HCT116 (cell line): ENCODE measurements at regions not wholly inside any gene's neighbourhood (a gene's known extent, or its start where the extent isn't known, plus 50 kb on each side); places are given as distances from the start of the nearest gene placed in this dataset.

Experiments used
- ATAC-seq: fragments of 200-7000 bp; cut with Tn5 transposase; 2 replicates; pipeline ENCODE4 v1.9.1; 2020; ENCODE audit warnings: mild to moderate bottlenecking, moderate library complexity
- BruUV-seq: library from RNA; stranded (reverse); fragments of 400-500 nt; replicated peaks from 2 replicates; lab custom pipeline; 2021; lab: Mats Ljungman, UMichigan
- CTCF ChIA-PET: fragments of 300-600 bp; sonication (Branson Sonifier 250); formaldehyde crosslinking; loops from one replicate; lab custom pipeline; 2021; ENCODE audit warnings: antibody characterized with exemption; lab: Charles Lee
- POLR2A ChIA-PET: fragments of 300-600, 350-600 bp; sonication (Branson Sonifier 250); formaldehyde crosslinking; loops from one replicate; lab custom pipeline; 2021; ENCODE audit warnings: antibody characterized with exemption; lab: Charles Lee
- RAD21 ChIA-PET, 2 experiments: fragments of 300-600 bp; sonication (Branson Sonifier 250); formaldehyde crosslinking; loops; one replicate each; lab custom pipeline; 2023; ENCODE audit warnings: low total read pairs in 2 of 2; ENCODE audit not compliant: uncharacterized antibody in 2 of 2, unreplicated experiment in 2 of 2, low non-redundant PET in 1 of 2; lab: Charles Lee
- DNase-seq: peaks from one replicate; pipeline ENCODE4 v3.0.0-alpha.2; 2010; ENCODE audit warnings: low read depth, low spot score
- H2AFZ ChIP-seq: fragments of 200-600 bp; shearing (Covaris generic), sonication (generic); 2 replicates; pipeline ENCODE4 v1.6.1; 2017; ENCODE audit warnings: low read depth, mixed run types, mixed read lengths, antibody characterized with exemption, low read length; ENCODE audit not compliant: poor library complexity, severe bottlenecking
- H3K27ac ChIP-seq: 2 replicates; pipeline ENCODE4 v1.5.1; 2012; ENCODE audit warnings: low read depth, low read length
- H3K27me3 ChIP-seq: fragments of 200-600 bp; sonication (generic); 2 replicates; pipeline ENCODE4 v1.6.1; 2016; ENCODE audit warnings: mixed run types, low read length, mixed read lengths; ENCODE audit not compliant: insufficient read depth
- H3K36me3 ChIP-seq, 2 experiments: fragments of 200-500 bp in 1 of 2; fragments of 200-600 bp in 1 of 2; sonication (Bioruptor generic) in 1 of 2; sonication (generic) in 1 of 2; 2 replicates each; pipeline versions ENCODE4 v1.5.1 to v1.6.1; 2014 to 2016; ENCODE audit warnings: low read length in 2 of 2, inconsistent platforms in 1 of 2, mixed read lengths in 1 of 2, mixed run types in 1 of 2; ENCODE audit not compliant: insufficient read depth in 2 of 2, control insufficient read depth in 1 of 2
- H3K4me1 ChIP-seq, 2 experiments: fragments of 200-600 bp in 1 of 2; sonication (generic) in 1 of 2; 2 replicates each; pipeline versions ENCODE4 v1.5.1 to v1.6.1; 2012 to 2017; ENCODE audit warnings: low read length in 2 of 2, inconsistent platforms in 1 of 2, mild to moderate bottlenecking in 1 of 2, mixed read lengths in 1 of 2, mixed run types in 1 of 2, moderate library complexity in 1 of 2; ENCODE audit not compliant: insufficient read depth in 2 of 2, control insufficient read depth in 1 of 2
- H3K4me2 ChIP-seq: fragments of 200-600 bp; sonication (generic); 2 replicates; pipeline ENCODE4 v1.6.1; 2017; ENCODE audit warnings: mixed run types, low read length, mixed read lengths
- H3K4me3 ChIP-seq, 2 experiments: fragments of 200-600 bp in 1 of 2; sonication (generic) in 1 of 2; replicated peaks in 1 of 2; 2 replicates each; pipeline ENCODE4 v1.5.1; 2011 to 2016; ENCODE audit warnings: low read length in 2 of 2, control low read depth in 1 of 2, low read depth in 1 of 2, mild to moderate bottlenecking in 1 of 2, mixed read lengths in 1 of 2, mixed run types in 1 of 2
- H3K79me2 ChIP-seq: fragments of 200-600 bp; sonication (generic); 2 replicates; pipeline ENCODE4 v1.6.1; 2017; ENCODE audit warnings: mild to moderate bottlenecking, mixed run types, low read length, moderate library complexity, mixed read lengths; ENCODE audit not compliant: insufficient read depth
- H3K9ac ChIP-seq: fragments of 200-600 bp; sonication (generic); 2 replicates; pipeline ENCODE4 v1.6.1; 2016; ENCODE audit warnings: low read length, mixed read lengths
- H3K9me2 ChIP-seq: fragments of 200-600 bp; sonication (generic), shearing (Covaris generic); 2 replicates; pipeline ENCODE4 v1.6.1; 2017; ENCODE audit warnings: mixed run types, mild to moderate bottlenecking, moderate library complexity; ENCODE audit not compliant: insufficient read depth
- H3K9me3 ChIP-seq, 2 experiments: fragments of 200-500 bp in 1 of 2; fragments of 200-600 bp in 1 of 2; sonication (Bioruptor generic) in 1 of 2; sonication (generic) in 1 of 2; 2 replicates each; pipeline ENCODE4 v1.6.1; 2014 to 2017; ENCODE audit warnings: low read length in 2 of 2, mixed read lengths in 2 of 2, inconsistent platforms in 1 of 2, low read depth in 1 of 2, mild to moderate bottlenecking in 1 of 2, mixed run types in 1 of 2, moderate library complexity in 1 of 2; ENCODE audit not compliant: control insufficient read depth in 1 of 2, insufficient read depth in 1 of 2
- H4K20me1 ChIP-seq: fragments of 200-600 bp; sonication (generic), shearing (Covaris generic); 2 replicates; pipeline ENCODE4 v1.6.1; 2017; ENCODE audit warnings: mixed run types, mild to moderate bottlenecking, moderate library complexity; ENCODE audit not compliant: insufficient read depth
- CBX3 ChIP-seq: IDR thresholded peaks from 2 replicates; pipeline ENCODE4 v1.6.1; 2012; ENCODE audit warnings: low read depth
- CEBPB ChIP-seq: IDR thresholded peaks from 2 replicates; pipeline ENCODE4 v1.6.1; 2012; ENCODE audit warnings: low read depth
- ELF1 ChIP-seq: IDR thresholded peaks from 2 replicates; pipeline ENCODE4 v1.6.1; 2012; ENCODE audit warnings: low read depth, borderline replicate concordance
- EZH2 ChIP-seq: fragments of 200-600 bp; sonication (generic); IDR thresholded peaks from 2 replicates; pipeline ENCODE4 v1.6.1; 2017; ENCODE audit warnings: antibody characterized with exemption, mixed run types
- FOSL1 ChIP-seq: IDR thresholded peaks from 2 replicates; pipeline ENCODE4 v1.6.1; 2012; ENCODE audit warnings: low read depth
- JUND ChIP-seq: IDR thresholded peaks from 2 replicates; pipeline ENCODE4 v1.6.1; 2012
- POLR2A ChIP-seq: IDR thresholded peaks from 2 replicates; pipeline ENCODE4 v1.7.0; 2011; ENCODE audit warnings: borderline replicate concordance; ENCODE audit not compliant: insufficient read depth, insufficient read length; ENCODE audit errors: extremely low read depth
- POLR2AphosphoS5 ChIP-seq: IDR thresholded peaks from 2 replicates; pipeline ENCODE4 v1.6.1; 2011; ENCODE audit warnings: mild to moderate bottlenecking, low read depth, low read length, moderate library complexity
- RAD21 ChIP-seq: IDR thresholded peaks from 2 replicates; pipeline ENCODE4 v1.6.1; 2012; ENCODE audit warnings: low read depth, mild to moderate bottlenecking
- SIN3A ChIP-seq: IDR thresholded peaks from 2 replicates; pipeline ENCODE4 v1.6.1; 2012; ENCODE audit warnings: low read depth
- SP1 ChIP-seq: IDR thresholded peaks from 2 replicates; pipeline ENCODE4 v1.6.1; 2012; ENCODE audit warnings: low read depth
- SRF ChIP-seq: IDR thresholded peaks from 2 replicates; pipeline ENCODE4 v1.6.1; 2012; ENCODE audit warnings: low read depth
- YY1 ChIP-seq: IDR thresholded peaks from 2 replicates; pipeline ENCODE4 v1.6.1; 2011; ENCODE audit warnings: low read length, low read depth, moderate library complexity, mild to moderate bottlenecking; ENCODE audit not compliant: insufficient replicate concordance; ENCODE audit errors: extremely low read depth
- ZFX ChIP-seq: fragments of 450-650 bp; IDR thresholded peaks from 2 replicates; pipeline ENCODE4 v1.6.1; 2017
- ZNF274 ChIP-seq: fragments of 200-500 bp; sonication (Bioruptor generic); IDR thresholded peaks from 2 replicates; pipeline ENCODE4 v1.6.1; 2014; ENCODE audit warnings: mild to moderate bottlenecking, low read depth, low read length, inconsistent platforms
- intact Hi-C: fragments of 100-400 bp; cut with micrococcal nuclease; formaldehyde crosslinking; loops from 2 replicates; pipeline ENCODE4 v1.10.0; 2022
- TF ChIP-seq, protein P1 (sequence below): IDR thresholded peaks from 2 replicates; pipeline ENCODE4 v1.6.1; 2012

DNA sequence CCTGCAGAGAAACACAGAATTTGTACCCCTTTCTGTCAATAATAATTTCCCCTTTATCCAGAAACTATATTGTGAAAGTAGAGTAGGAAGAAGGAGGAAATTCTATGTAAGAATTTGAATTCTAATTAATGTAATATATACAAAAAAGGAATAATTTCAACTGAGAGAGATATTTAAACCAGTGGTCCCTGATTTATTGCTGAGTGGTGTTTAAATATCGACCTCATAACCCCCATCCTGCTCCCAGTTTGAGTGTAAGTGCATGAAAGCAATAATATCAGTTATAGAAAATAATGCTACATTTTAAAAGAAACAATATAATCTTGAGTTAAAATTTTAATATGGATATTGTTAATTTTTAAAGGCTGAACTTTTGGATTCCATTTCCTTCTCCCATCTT, 286.2 kb upstream of the REG3G start:
- H3K79me2 ChIP-seq: no peaks in the 10 kb centered on the region
- H3K4me2 ChIP-seq: no peak overlapping the region
- H3K9me2 ChIP-seq: no peaks in the 10 kb centered on the region
- no peaks in the 10 kb centered on the region for H3K4me1 ChIP-seq
- BruUV-seq: no TSS peak
- H2AFZ ChIP-seq: no peak overlapping the region
- no peak overlapping the region for H3K9ac ChIP-seq
- TF ChIP-seq ZFX: no peak
- no peak for TF ChIP-seq ELF1
- TF ChIP-seq, protein P1, sequence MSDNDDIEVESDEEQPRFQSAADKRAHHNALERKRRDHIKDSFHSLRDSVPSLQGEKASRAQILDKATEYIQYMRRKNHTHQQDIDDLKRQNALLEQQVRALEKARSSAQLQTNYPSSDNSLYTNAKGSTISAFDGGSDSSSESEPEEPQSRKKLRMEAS: no peak
- no peak for TF ChIP-seq SRF
- TF ChIP-seq POLR2A: no peak
- TF ChIP-seq YY1: no peak
- TF ChIP-seq ZNF274: no peak
- TF ChIP-seq CEBPB: no peak
- no peak for TF ChIP-seq EZH2
- TF ChIP-seq SIN3A: no peak
- TF ChIP-seq SP1: no peak
- TF ChIP-seq JUND: no peak
- TF ChIP-seq POLR2AphosphoS5: no peak
- no peak for TF ChIP-seq FOSL1
- no peak for TF ChIP-seq RAD21
- H3K36me3 ChIP-seq: no peaks in the 10 kb centered on the region
- peaks cover 13 to 24% of the 10 kb centered on the region in 2 experiments; a peak in 2 of 4 replicates for H3K9me3 ChIP-seq
- H3K27me3 ChIP-seq: no peaks in the 10 kb centered on the region
- ChIA-PET CTCF (no interaction called here), RAD21 (no interaction called here), POLR2A (no interaction called here)
- no peak overlapping the region for H3K4me3 ChIP-seq
- H4K20me1 ChIP-seq: no peaks in the 10 kb centered on the region
- no peak for ATAC-seq
- intact Hi-C loops: no loop called here
- no peak overlapping the region for H3K27ac ChIP-seq
- DNase-seq: no peak

DNA sequence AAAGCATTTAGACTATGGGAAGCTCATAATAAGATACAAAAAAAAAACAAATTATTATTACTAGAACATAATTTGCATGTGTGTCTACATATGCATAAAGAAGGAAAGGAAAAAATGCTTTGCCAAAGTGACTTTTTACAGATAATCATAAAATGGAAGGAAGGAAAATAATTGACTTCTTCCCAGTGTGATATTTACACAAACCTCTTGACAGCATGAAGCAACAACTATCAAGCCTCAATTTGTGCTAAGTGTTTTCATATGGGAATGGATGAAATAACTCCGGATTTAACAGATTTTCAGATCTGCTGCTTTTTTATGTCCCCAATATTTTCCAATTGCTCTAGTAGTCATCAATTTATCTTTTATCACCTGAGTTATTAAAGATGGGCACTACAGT, 275.9 kb upstream of the REG3G start:
- H3K9me3 ChIP-seq: peaks cover 6 to 16% of the 10 kb centered on the region in 2 experiments; a peak in 2 of 4 replicates
- H3K36me3 ChIP-seq: no peaks in the 10 kb centered on the region
- H3K9ac ChIP-seq: no peak overlapping the region
- no peak for ATAC-seq
- intact Hi-C loops: no loop called here
- H4K20me1 ChIP-seq: no peaks in the 10 kb centered on the region
- no peak overlapping the region for H3K27ac ChIP-seq
- no peaks in the 10 kb centered on the region for H3K9me2 ChIP-seq
- DNase-seq: no peak
- no TSS peak for BruUV-seq
- ChIA-PET CTCF (no interaction called here), POLR2A (no interaction called here), RAD21 (no interaction called here)
- no peak overlapping the region for H2AFZ ChIP-seq
- H3K79me2 ChIP-seq: no peaks in the 10 kb centered on the region
- H3K4me2 ChIP-seq: no peak overlapping the region
- H3K4me1 ChIP-seq: no peaks in the 10 kb centered on the region
- no peaks in the 10 kb centered on the region for H3K27me3 ChIP-seq
- TF ChIP-seq, protein P1: no peak
- TF ChIP-seq CBX3 (no peak), POLR2AphosphoS5 (no peak)
- no peak overlapping the region for H3K4me3 ChIP-seq
